Right lobe of liver (tissue), 4 donors: ENCODE measurements at regions not wholly inside any gene's neighbourhood (a gene's known extent, or its start where the extent isn't known, plus 50 kb on each side); places are given as distances from the start of the nearest gene placed in this dataset.

Experiments used
- CTCF ChIP-seq, 4 donors: fragments of 200-600 bp in 3 of 4; fragments of 450-650 bp in 1 of 4; IDR thresholded peaks; one replicate each; pipeline versions ENCODE4 v1.5.1 to v1.8.0; 2016 to 2022; ENCODE audit warnings: antibody characterized with exemption in 4 of 4, mild to moderate bottlenecking in 2 of 4
- POLR2A ChIP-seq: fragments of 450-650 bp; IDR thresholded peaks from one replicate; pipeline ENCODE4 v1.6.1; 2017; ENCODE audit warnings: antibody characterized with exemption, mild to moderate bottlenecking
- donor health status: DM: no; HTN: no; CAD: no.
- donor health status: DM: no; HTN: no; CAD: no.
- donor health status: DM: no; HTN: yes; CAD: no.

DNA sequence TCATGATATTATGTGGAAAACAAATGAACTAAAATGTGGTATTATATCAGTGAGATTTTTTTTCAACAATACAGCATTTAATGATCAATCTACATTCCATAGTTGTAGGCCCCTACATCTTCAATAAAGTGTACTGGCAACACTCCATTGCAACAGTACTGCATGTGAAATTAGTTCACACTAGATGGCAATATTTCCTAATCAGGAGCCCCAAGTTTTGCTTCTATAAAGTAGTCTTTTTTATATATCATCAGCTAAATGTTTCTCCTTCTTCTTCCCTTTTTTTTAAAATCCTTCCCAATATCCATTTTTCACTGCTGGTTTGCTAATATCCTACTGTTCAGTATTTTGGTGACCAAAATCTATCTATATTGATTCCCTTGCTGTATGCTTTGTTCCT, 528.3 kb upstream of the ATXN8OS start:
- TF ChIP-seq CTCF (IDR thresholded peaks at IDR 0.05) (peak; percentile 29 to 68 (median 56)), POLR2A (no peak)
